Middle frontal gyrus (tissue), 1 donor: ENCODE measurements at regions not wholly inside any gene's neighbourhood (a gene's known extent, or its start where the extent isn't known, plus 50 kb on each side); places are given as distances from the start of the nearest gene placed in this dataset.
"Not testable (repeated sequence)": the region's sequence is repeated elsewhere in the genome, so short reads cannot be mapped to it uniquely, and the experiment has no call there.

ENCODE experiments used
- DNase-seq: peaks from one replicate; pipeline ENCODE4 v3.0.0-alpha.2; 2015; ENCODE audit warnings: low spot score; ENCODE audit errors: extremely low spot score

DNA sequence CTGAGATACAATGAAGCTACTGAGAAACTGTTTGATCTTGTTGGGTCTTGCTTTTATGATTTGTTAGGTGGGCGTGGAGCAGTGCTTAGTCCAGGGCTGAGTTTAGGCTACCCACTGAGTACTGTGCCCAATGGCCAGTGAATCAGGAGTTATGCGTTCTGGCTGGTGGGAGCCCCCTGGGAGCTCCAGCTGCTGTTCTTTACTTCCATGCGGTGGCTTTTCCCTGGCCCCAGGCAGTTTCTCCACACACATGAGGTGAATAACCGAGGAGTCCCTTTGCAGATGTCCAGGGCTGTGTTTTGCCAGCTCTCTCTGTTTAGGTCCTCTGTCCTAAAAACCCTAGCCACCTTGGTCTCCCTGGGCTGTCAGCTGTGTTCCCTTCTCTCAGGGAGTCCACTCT, 106.5 kb downstream of the KLF13 start:
- DNase-seq = no peak

DNA sequence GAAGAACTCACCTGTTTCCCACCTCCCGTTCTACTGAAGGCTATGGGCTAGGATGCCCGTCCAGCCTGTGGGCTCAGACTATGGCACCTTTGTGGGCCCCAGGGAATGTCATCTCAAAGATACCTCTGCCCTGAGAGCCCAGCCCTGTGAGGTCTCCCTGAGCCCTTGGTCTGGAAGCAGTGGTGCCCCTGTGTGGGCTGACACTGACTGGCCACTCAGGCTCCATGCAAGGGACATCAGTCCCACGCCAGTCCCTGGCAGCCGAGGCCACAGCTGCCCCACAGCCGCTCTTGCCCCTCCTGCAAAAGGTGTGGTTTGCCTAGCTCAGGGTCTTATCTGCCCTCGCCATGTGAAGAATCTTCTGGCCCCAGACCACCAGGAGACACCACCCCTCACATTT, 106.9 kb downstream of the KLF13 start:
- no peak for DNase-seq

DNA sequence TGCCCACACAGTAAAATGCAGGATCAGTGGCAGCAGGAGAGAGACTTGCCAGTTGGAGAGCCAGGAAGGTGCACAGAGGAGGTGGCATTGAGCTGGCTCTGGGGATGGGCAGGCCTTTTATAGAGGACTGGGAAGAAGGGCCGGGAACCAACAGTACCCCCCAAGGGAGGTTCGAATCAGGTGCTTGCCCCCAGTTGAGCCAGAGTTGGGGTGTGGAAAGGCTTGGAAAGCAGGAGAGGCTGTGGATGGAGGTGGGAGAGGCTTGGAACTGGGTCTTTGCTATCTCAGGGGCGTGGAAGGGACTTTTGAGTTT, 107.6 kb downstream of the KLF13 start:
- DNase-seq = no peak

GRCh38 chr15:31434588-31435260, 108.1 kb downstream of the KLF13 start:
- DNase-seq = no peak

GRCh38 chr15:31435261-31435911, 108.8 kb downstream of the KLF13 start:
- peak; percentile 27 for DNase-seq

DNA sequence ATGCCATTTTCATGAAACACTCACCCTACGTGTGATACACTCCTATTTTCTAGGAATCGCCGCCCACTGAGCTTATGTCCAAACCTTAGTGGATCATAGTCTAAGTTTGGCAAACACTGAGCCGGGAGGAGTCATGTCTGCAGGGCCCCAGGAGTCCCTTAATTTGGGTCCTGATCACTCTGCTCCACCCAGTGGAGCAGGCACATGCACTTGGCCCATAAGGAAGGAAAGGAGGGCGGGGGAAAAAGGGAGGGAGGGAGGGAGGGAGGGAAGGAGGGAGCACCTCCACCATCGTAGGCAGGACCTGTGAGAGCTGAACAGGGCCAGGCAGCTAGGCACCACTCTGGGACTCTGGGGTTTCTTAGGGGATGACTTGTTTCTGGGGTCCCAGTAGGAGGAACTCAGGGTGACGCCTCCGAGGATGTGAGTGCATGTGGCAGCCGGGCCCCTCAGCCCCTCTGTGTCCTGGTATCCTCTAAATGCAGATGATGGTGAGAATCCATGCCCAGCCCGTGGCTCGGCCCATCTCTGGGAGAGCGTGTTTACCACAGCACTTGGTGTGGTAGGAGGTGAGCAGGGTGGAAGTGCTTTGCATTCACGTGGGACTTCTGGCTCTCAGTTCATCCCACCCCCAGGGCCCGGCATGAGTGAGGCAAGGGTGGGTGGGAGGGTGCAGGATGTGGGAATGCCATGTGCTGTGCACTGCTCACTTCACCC, 109.4 kb downstream of the KLF13 start:
- DNase-seq = peak; percentile 37

DNA sequence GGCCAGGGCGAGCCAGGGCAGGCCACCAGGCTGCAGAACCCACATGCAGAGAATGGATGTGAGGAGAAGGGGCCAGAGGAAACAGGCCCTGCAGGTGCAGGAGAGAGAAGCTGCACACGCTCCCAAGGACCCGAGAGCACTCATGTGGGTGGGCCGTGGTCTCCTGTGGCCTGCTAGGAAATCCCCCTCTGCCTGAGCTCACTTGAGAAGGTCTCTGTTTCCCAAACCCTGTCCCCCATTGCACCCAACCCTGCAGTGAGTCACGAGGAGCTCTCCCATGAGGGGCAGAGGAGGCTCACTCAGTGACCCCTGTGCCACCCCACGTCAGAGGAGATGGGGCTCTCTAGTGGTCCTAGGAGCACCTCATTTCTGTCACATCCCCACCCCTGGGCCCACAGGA, 111.1 kb downstream of the KLF13 start:
- no peak for DNase-seq

- DNase-seq = no peak
Observed at GRCh38 chr15:31438601-31439265, 112.1 kb downstream of the KLF13 start.

DNA sequence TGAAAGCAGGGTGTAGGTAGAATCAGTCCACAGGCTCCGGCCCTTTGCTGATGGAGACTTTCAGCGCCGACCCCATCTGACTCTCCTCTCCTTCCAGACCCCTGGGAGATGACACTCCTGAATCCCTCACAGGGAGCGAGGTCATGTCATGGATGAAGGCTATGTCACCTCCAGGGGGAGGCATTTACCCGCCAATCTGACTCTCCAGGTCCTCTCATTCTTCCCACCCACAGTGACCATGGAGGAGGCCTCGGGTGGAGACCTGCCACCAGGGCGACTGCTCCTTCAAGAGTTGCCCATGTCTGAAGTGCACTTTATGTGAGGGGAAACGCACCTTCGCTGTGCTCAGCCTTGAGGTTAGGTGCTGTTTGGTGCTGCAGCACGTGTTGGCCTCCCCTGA, 112.7 kb downstream of the KLF13 start:
- no peak for DNase-seq

DNA sequence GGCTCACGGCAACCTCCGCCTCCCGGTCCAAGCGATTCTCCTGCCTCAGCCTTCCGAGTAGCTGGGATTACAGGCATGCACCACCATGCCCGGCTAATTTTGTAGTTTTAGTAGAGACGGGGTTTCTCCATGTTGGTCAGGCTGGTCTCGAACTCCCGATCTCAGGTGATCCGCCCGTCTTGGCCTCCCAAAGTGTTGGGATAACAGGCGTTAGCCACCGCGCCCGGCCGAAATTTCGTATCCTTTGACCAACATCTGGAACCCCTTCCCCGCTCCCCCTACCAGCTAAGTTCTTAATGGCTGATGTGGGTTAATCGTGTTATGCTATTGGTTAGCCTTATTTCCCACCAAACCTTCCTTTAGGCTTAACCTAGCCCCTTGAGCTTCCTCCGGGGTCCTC, 113.6 kb downstream of the KLF13 start:
- not testable (repeated sequence) for DNase-seq

DNA sequence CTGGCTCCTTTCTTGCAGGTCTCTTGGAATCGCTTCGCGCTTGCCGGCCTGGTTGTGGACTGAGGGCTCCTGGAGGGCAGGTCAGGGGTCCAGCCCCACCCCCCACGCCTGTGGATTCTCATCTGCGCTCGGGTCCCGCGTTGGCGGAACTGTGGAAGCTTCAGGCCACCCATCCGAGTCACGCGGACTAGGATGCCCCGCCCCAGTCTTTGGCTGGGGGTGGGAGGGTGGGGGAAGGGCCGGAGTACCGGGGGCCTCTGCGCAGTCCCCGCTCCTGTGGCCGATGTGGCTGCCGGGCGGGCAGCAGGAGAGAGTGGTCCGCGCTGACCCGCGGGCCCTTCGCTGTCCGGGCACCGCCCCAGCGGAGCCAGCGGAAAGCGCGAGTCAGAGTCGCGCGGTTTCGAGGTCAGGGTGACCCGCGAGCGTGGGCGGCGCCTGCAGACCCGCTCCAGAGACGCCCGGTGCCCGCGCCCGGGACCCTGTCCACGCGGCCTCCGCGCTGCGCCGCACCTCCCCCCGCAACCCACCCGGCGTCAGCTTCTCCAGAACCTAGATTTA, 114.2 kb downstream of the KLF13 start:
- no peak for DNase-seq

DNA sequence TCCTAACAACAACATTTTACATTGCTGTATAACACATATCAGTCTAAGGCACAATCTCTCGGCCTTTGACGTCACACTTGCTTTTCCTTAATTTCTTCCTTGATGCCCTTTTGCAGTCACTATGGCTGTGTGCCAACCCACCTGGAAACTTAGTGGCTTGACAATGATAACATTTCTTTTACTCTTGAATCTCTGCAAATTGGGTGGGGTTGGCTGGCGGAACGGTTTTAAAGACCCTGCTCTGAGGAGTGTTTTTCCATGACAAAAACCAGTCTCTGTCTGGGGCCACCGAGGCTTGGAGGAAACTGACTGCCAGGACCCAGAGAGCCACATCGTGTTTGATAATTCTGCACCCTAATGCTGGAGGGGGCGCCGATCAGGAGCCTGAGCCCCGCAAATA, 115.6 kb downstream of the KLF13 start:
- no peak for DNase-seq

DNA sequence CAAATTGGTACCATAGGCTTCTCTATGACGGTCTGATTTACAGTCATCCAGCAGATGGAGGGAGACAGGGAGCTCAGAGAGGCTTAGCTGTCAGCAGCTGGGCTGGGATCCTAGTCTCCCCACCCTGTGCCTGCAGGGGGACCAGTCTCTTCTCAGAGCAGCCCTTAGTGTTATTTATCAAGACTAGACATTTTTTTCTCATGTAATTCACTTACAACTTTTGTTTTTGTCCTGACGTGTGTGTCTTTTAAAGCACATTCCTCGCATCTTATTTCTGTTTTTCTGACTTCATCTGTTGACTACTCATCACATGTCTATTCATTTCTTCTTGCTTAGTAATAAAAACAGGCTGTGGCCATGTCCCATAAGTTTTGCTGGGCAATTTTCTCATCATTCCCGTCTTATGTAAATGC, 116.1 kb downstream of the KLF13 start:
- no peak for DNase-seq

- DNase-seq = no peak
Observed at GRCh38 chr15:31444844-31445243, 118.2 kb downstream of the KLF13 start.

- DNase-seq = no peak
Observed at GRCh38 chr15:31446546-31446945, 119.9 kb downstream of the KLF13 start.

DNA sequence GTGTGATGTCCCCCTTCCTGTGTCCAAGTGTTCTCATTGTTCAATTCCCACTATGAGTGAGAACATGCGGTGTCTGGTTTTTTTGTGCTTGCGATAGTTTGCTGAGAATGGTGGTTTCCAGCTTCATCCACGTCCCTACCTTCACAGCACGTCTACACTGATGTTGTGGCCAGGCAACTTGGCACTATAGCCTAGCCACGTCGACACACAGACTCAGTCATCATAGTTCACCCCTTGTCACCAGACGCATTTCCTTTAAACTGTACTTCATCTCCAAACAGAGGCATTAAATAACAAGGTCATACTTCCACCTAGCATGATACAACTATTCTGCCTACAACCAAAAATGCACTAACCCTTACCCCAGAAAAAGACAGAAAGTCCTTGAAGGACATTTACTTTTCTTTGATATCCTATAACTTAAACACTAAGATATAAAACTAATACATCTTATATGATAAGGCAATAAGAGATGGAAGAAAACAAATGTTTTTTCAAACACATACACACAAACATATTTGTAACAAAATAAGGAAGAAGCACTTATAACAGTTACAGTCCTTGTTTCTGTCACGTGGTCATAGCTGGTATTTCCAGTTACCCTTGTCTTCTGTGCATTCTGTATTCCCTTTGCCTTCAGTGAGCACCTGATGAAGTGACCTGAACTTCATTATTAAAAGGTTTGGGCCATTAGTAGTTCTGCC, 121.4 kb downstream of the KLF13 start:
- DNase-seq = no peak

GRCh38 chr15:31448635-31448979, 122.0 kb downstream of the KLF13 start:
- DNase-seq = no peak

- no peak for DNase-seq
Observed at GRCh38 chr15:31452595-31453557, 126.2 kb downstream of the KLF13 start.

DNA sequence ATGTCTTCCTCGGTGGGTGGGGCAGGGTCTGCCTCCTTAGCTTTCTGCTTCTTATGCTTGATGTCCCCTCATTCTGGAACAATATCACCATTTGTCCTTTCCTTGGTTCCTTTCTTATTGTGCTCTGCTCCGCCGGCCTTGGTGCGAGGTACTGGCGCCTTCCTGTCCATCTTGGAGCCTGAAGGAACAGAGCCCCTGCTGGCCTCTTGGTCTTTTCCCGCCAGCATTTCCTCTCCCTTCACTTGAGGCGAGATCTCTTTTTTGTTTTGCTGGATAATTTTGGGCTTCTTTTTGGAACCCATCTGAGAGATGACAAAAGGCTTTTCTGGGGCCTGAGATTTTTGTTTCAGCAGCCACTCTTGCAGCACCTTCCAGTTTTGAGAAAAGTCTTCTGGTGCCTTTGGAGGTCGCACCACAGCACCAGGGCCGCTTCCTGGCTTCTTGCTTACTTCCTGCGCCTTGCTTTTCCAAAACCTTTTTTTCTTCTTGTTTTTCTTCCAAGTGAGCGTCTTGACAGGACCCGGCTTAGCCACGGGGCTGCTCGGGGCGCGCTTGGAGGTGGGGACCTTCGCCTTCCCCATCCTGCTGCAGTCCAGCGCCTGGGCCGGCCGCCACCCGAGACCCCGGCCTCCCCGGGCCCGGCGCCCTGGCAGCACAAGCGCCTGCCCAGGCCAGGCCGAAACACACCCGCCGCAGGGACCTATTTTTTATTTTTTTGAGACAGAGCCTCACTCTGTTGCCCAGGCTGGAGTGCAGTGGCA, 127.1 kb downstream of the KLF13 start:
- DNase-seq = no peak

DNA sequence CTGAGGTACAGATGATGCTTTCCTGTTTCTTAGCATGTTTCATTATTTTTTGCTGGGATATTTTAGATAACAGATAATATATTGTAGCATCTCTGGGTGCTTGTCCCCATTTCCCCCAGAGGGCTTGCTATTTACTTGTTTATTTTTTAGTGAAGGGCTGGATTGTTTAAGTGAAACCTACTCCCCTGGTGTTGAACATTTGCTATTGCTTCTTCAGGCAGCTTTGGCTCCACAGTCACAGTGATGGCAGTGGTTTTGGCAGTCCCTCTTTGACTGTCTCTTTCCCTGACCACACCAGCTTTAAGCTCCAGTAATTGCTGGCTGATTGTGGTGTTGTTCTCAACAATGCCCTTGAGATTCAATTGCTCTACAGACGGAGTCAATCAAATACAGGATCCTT, 128.9 kb downstream of the KLF13 start:
- no peak for DNase-seq
